ENCODE measurements at regions not wholly inside any gene's neighbourhood (a gene's known extent, or its start where the extent isn't known, plus 50 kb on each side); places are given as distances from the start of the nearest gene placed in this dataset.
A peak's percentile ranks its signal among the peaks of the same experiment; 100 is the strongest.

DNA sequence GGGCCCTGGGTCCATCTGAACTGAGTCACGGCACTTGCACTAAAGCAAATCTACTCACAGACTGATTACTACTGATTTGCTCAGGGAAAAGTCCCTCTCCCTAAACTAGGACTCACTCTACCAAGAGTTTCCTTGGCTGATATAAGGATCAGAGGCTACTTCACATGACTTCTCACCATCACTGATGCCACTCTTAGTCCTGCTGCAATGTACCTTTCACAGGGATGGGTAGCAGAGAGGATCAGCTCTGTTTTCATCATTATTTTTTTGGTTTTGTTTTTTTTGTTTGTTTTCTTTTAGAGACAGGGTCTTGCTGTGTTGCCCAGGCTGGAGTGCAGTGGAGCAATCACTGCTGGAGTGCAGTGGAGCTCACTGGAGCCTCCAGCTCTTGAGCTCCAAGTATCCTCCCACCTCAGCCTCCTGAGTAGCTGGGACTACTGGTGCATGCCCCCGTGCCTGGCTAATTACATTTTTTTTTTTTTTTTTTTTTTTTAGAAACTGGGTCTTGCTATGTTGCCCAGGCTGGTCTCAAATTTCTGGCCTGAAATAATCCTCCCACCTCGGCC lies 200.6 kb downstream of the JCAD start:
- no peaks in the 10 kb centered on the region for H3K9me3 ChIP-seq (replicated peaks in 1 of 2; ENCODE audit: control insufficient read depth in 2 of 2, insufficient read depth in 1 of 2, low read depth in 1 of 2, low read length in 2 of 2)
- H2BK12ac ChIP-seq (ENCODE audit: low read length) = no peak overlapping the region
- no peak overlapping the region for H2BK15ac ChIP-seq (ENCODE audit: low read length)
- no peaks in the 10 kb centered on the region for H3K79me1 ChIP-seq (ENCODE audit: low read depth, low read length)
- H2BK5ac ChIP-seq (ENCODE audit: low read length) = no peak overlapping the region
- no peak overlapping the region for H2BK120ac ChIP-seq (ENCODE audit: low read depth, low read length)
- H3K9ac ChIP-seq (ENCODE audit: low read depth, low read length, poor library complexity) = no peak overlapping the region
- H3K4me1 ChIP-seq (ENCODE audit: control insufficient read depth in 2 of 2, insufficient read depth in 1 of 2, low read depth in 1 of 2, low read length in 2 of 2) = peaks cover 5 to 6% of the 10 kb centered on the region in 2 donors
- WGBS, 2 donors (ENCODE audit: extremely low coverage in 2 of 2, insufficient read length in 2 of 2, insufficient replicate concordance in 1 of 2) = no CpG with 5 or more reads among the region's 3 CpGs
- H3K4me2 ChIP-seq (ENCODE audit: insufficient read depth, low read length, poor library complexity, severe bottlenecking) = no peak overlapping the region
- H3K27me3 ChIP-seq (ENCODE audit: control insufficient read depth in 3 of 3, insufficient read depth in 3 of 3, low read depth in 1 of 3, low read length in 3 of 3) = no peaks in the 10 kb centered on the region
- no peak overlapping the region for H3K4ac ChIP-seq (ENCODE audit: low read length)
- H3K14ac ChIP-seq (ENCODE audit: low read length) = no peak overlapping the region
- H3K4me3 ChIP-seq (ENCODE audit: low read length in 2 of 2) = no peak overlapping the region
- H3K23ac ChIP-seq (ENCODE audit: low read depth, low read length, poor library complexity) = no peak overlapping the region
- no peaks in the 10 kb centered on the region for H3K36me3 ChIP-seq (replicated peaks in 1 of 2; ENCODE audit: control insufficient read depth in 2 of 2, insufficient read depth in 2 of 2, low read length in 2 of 2)
- H2AFZ ChIP-seq (ENCODE audit: low read length) = peak overlapping the region; percentile 75
- H4K91ac ChIP-seq (ENCODE audit: low read depth, low read length, poor library complexity) = no peak overlapping the region
- no peak for DNase-seq (ENCODE audit: low spot score)
- H3K27ac ChIP-seq (replicated peaks; ENCODE audit: low read length) = peak overlapping the region; percentile 26
- no peak overlapping the region for H3K18ac ChIP-seq (ENCODE audit: low read length)
- H4K8ac ChIP-seq (ENCODE audit: low read depth, low read length) = no peak overlapping the region
- no peak overlapping the region for H2AK5ac ChIP-seq (ENCODE audit: low read depth, low read length)

DNA sequence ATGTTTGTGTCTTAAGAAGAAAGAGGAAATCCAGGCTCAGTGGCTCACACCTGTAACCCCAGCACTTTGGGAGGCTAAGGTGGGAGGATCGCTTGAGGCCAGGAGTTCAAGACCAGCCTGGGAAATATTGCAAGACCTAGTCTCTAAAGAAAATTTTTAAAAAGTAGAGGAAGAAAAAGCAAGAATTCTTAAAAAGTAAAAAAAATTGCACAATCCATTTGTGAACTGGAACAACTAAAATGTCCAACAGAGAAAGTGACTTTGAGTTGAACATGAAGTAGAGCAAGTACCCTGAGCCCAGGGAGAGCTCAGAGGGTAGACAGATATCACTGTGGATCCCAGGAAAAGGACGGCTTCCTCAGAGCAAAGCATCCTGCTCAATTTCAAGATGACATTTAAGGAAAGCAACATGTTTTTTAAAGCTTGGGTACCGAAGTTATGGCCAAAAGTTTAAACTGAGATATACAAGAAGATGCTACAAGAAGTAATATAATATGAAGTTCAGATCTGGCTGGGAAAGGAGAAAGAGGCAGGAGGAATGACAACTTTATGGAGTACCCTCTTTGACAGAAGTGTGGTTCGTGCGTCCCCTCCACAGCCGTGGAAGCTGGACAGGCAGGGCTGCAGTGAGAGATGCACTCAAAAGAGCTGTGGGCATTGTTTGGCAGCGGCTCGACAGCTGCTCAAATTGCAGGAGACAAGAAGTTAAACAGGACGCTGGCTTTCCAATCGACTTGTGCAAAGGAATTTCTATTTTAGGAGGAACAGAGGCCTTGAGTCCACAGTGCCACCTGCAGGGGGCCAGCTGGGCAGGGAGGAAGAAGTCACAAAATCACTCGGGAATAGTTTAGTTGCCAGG lies 201.3 kb downstream of the JCAD start:
- Histone ChIP-seq H2BK15ac (ENCODE audit: low read length) (no peak overlapping the region), H3K27me3 (ENCODE audit: control insufficient read depth in 3 of 3, insufficient read depth in 3 of 3, low read depth in 1 of 3, low read length in 3 of 3) (no peaks in the 10 kb centered on the region), H2BK120ac (ENCODE audit: low read depth, low read length) (no peak overlapping the region), H2AFZ (ENCODE audit: low read length) (peak overlapping the region; percentile 75), H4K91ac (ENCODE audit: low read depth, low read length, poor library complexity) (no peak overlapping the region), H3K18ac (ENCODE audit: low read length) (peak overlapping the region; percentile 32), H3K9me3 (replicated peaks in 1 of 2; ENCODE audit: control insufficient read depth in 2 of 2, insufficient read depth in 1 of 2, low read depth in 1 of 2, low read length in 2 of 2) (no peaks in the 10 kb centered on the region), H3K9ac (ENCODE audit: low read depth, low read length, poor library complexity) (no peak overlapping the region), H3K23ac (ENCODE audit: low read depth, low read length, poor library complexity) (no peak overlapping the region), H3K4me1 (ENCODE audit: control insufficient read depth in 2 of 2, insufficient read depth in 1 of 2, low read depth in 1 of 2, low read length in 2 of 2) (peaks cover 5 to 6% of the 10 kb centered on the region in 2 donors), H3K36me3 (replicated peaks in 1 of 2; ENCODE audit: control insufficient read depth in 2 of 2, insufficient read depth in 2 of 2, low read length in 2 of 2) (no peaks in the 10 kb centered on the region), H3K27ac (replicated peaks; ENCODE audit: low read length) (peak overlapping the region; percentile 26), H3K4me2 (ENCODE audit: insufficient read depth, low read length, poor library complexity, severe bottlenecking) (peak overlapping the region; percentile 27), H2BK5ac (ENCODE audit: low read length) (no peak overlapping the region), H3K79me1 (ENCODE audit: low read depth, low read length) (no peaks in the 10 kb centered on the region), H3K4ac (ENCODE audit: low read length) (no peak overlapping the region), H3K4me3 (ENCODE audit: low read length in 2 of 2) (no peak overlapping the region), H2BK12ac (ENCODE audit: low read length) (no peak overlapping the region), H2AK5ac (ENCODE audit: low read depth, low read length) (no peak overlapping the region), H4K8ac (ENCODE audit: low read depth, low read length) (no peak overlapping the region), H3K14ac (ENCODE audit: low read length) (no peak overlapping the region)
- WGBS, 2 donors (ENCODE audit: extremely low coverage in 2 of 2, insufficient read length in 2 of 2, insufficient replicate concordance in 1 of 2) = no CpG with 5 or more reads among the region's 11 CpGs
- DNase-seq (ENCODE audit: low spot score) = peak; percentile 46

DNA sequence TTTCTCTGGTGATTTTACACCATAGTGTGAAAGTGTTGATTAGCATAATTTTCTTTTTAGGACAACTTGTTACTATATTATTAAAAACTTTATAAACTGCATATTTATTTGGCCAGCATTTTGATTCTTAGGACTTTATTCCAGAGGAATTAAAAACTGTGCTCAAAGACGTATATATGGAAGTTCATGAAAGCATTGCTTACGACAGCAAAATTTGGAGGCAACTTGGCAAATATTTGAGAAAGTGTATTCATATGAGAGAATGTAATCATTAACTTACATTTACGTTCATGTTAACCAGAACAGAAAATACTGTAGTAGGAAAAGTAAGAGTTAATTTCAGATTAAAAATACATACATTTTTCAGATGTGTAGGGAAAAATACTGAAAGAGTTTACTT lies 203.1 kb downstream of the JCAD start:
- no peaks in the 10 kb centered on the region for H3K27me3 ChIP-seq (ENCODE audit: control insufficient read depth in 3 of 3, insufficient read depth in 3 of 3, low read depth in 1 of 3, low read length in 3 of 3)
- no CpG with 5 or more reads among the region's 3 CpGs for WGBS, 2 donors (ENCODE audit: extremely low coverage in 2 of 2, insufficient read length in 2 of 2, insufficient replicate concordance in 1 of 2)

DNA sequence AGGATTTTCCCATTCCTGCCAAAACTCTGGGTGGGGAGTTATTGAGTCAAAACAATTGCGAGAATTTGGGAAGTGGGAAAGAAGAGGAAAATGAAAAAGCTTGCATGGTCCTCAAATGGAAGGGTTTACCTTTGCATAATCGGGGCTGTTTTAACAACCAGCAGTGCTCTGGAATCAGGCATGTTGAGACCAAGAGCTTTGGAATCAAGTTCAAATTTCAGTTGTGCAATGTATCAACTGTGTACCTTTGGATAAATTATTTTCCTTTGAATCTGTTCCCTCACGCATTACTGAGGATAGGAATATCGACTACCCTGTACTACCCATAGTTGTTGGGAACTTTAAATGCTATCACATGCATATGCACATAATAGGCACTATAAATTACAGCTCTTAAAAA lies 205.5 kb downstream of the JCAD start:
- H2BK15ac ChIP-seq (ENCODE audit: low read length) = no peak overlapping the region
- no CpG with 5 or more reads among the region's 4 CpGs for WGBS, 2 donors (ENCODE audit: extremely low coverage in 2 of 2, insufficient read length in 2 of 2, insufficient replicate concordance in 1 of 2)
- H2AFZ ChIP-seq (ENCODE audit: low read length) = no peak overlapping the region
- H2BK5ac ChIP-seq (ENCODE audit: low read length) = no peak overlapping the region
- no peak overlapping the region for H3K4me3 ChIP-seq (ENCODE audit: low read length in 2 of 2)
- no peak overlapping the region for H3K23ac ChIP-seq (ENCODE audit: low read depth, low read length, poor library complexity)
- H3K9ac ChIP-seq (ENCODE audit: low read depth, low read length, poor library complexity) = no peak overlapping the region
- no peak overlapping the region for H3K4ac ChIP-seq (ENCODE audit: low read length)
- no peak overlapping the region for H3K18ac ChIP-seq (ENCODE audit: low read length)
- H2AK5ac ChIP-seq (ENCODE audit: low read depth, low read length) = no peak overlapping the region
- no peaks in the 10 kb centered on the region for H3K27me3 ChIP-seq (ENCODE audit: control insufficient read depth in 3 of 3, insufficient read depth in 3 of 3, low read depth in 1 of 3, low read length in 3 of 3)
- no peak overlapping the region for H4K91ac ChIP-seq (ENCODE audit: low read depth, low read length, poor library complexity)
- H3K4me1 ChIP-seq (ENCODE audit: control insufficient read depth in 2 of 2, insufficient read depth in 1 of 2, low read depth in 1 of 2, low read length in 2 of 2) = peaks cover 5 to 6% of the 10 kb centered on the region in 2 donors
- no peaks in the 10 kb centered on the region for H3K79me1 ChIP-seq (ENCODE audit: low read depth, low read length)
- DNase-seq (ENCODE audit: low spot score) = no peak
- no peaks in the 10 kb centered on the region for H3K36me3 ChIP-seq (replicated peaks in 1 of 2; ENCODE audit: control insufficient read depth in 2 of 2, insufficient read depth in 2 of 2, low read length in 2 of 2)
- no peaks in the 10 kb centered on the region for H3K9me3 ChIP-seq (replicated peaks in 1 of 2; ENCODE audit: control insufficient read depth in 2 of 2, insufficient read depth in 1 of 2, low read depth in 1 of 2, low read length in 2 of 2)
- no peak overlapping the region for H3K4me2 ChIP-seq (ENCODE audit: insufficient read depth, low read length, poor library complexity, severe bottlenecking)
- no peak overlapping the region for H2BK120ac ChIP-seq (ENCODE audit: low read depth, low read length)
- no peak overlapping the region for H4K8ac ChIP-seq (ENCODE audit: low read depth, low read length)
- no peak overlapping the region for H3K14ac ChIP-seq (ENCODE audit: low read length)
- no peak overlapping the region for H3K27ac ChIP-seq (replicated peaks; ENCODE audit: low read length)
- H2BK12ac ChIP-seq (ENCODE audit: low read length) = no peak overlapping the region

More for the DNA sequence above, 203.1 kb downstream of the JCAD start:
- H3K9ac ChIP-seq (ENCODE audit: low read depth, low read length, poor library complexity) = no peak overlapping the region
- no peaks in the 10 kb centered on the region for H3K79me1 ChIP-seq (ENCODE audit: low read depth, low read length)
- no peak overlapping the region for H3K27ac ChIP-seq (replicated peaks; ENCODE audit: low read length)
- no peak overlapping the region for H4K91ac ChIP-seq (ENCODE audit: low read depth, low read length, poor library complexity)
- no peak overlapping the region for H2BK120ac ChIP-seq (ENCODE audit: low read depth, low read length)
- no peak overlapping the region for H2AFZ ChIP-seq (ENCODE audit: low read length)
- no peak for DNase-seq (ENCODE audit: low spot score)
- no peak overlapping the region for H3K4ac ChIP-seq (ENCODE audit: low read length)
- H4K8ac ChIP-seq (ENCODE audit: low read depth, low read length) = no peak overlapping the region
- H3K4me1 ChIP-seq (ENCODE audit: control insufficient read depth in 2 of 2, insufficient read depth in 1 of 2, low read depth in 1 of 2, low read length in 2 of 2) = peaks cover 5 to 6% of the 10 kb centered on the region in 2 donors
- H3K4me3 ChIP-seq (ENCODE audit: low read length in 2 of 2) = no peak overlapping the region
- H2BK15ac ChIP-seq (ENCODE audit: low read length) = no peak overlapping the region
- H2BK5ac ChIP-seq (ENCODE audit: low read length) = no peak overlapping the region
- H3K4me2 ChIP-seq (ENCODE audit: insufficient read depth, low read length, poor library complexity, severe bottlenecking) = no peak overlapping the region
- no peak overlapping the region for H3K18ac ChIP-seq (ENCODE audit: low read length)
- H3K36me3 ChIP-seq (replicated peaks in 1 of 2; ENCODE audit: control insufficient read depth in 2 of 2, insufficient read depth in 2 of 2, low read length in 2 of 2) = no peaks in the 10 kb centered on the region
- no peak overlapping the region for H3K23ac ChIP-seq (ENCODE audit: low read depth, low read length, poor library complexity)
- H3K14ac ChIP-seq (ENCODE audit: low read length) = no peak overlapping the region
- H2BK12ac ChIP-seq (ENCODE audit: low read length) = no peak overlapping the region
- H2AK5ac ChIP-seq (ENCODE audit: low read depth, low read length) = no peak overlapping the region
- H3K9me3 ChIP-seq (replicated peaks in 1 of 2; ENCODE audit: control insufficient read depth in 2 of 2, insufficient read depth in 1 of 2, low read depth in 1 of 2, low read length in 2 of 2) = no peaks in the 10 kb centered on the region

Data from neuronal stem cell (in vitro differentiated cells).